ENCODE measurements at regions not wholly inside any gene's neighbourhood (a gene's known extent, or its start where the extent isn't known, plus 50 kb on each side); places are given as distances from the start of the nearest gene placed in this dataset.

DNA sequence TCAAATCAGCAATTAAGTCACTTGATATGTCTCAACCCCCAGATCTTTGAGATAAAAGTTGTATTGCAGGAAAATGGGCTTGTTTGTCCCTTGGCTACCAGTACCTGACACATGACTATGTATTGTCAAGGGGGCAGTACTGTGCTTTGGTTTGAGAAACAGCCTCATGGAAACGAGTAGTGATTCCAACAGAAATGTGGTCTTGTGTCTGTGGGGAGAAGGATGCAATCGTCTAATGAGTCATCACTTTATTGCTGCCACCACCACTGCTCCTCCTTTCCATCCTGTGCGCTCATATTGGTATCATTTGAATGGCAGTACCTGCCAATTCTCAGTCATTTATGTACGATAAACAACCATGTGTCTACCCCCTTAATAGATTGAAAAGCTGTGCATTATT, 72.8 kb upstream of the ARHGAP5 start:
- DNase-seq (ENCODE audit: low read depth), result peak; percentile 88

DNA sequence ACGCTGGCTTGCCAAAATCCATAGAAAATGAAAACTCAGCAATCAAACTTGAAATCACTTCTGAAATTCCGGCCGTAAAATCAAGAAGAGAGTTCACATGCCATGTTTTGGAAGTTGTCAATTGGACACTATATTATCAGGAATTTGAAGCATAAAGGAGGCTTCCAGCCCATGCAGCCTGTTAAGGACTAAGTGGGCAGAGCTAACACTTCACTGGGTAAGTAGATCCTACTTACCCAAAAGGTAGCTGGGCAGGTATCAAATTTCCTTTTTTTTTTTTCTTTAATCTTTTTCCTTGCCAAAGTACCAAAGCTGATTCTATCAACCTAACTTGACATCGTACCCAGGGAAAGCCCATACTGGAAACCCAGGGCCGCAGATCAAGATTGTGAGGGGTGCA, 71.5 kb upstream of the ARHGAP5 start:
- no peak for DNase-seq (ENCODE audit: low read depth)

- DNase-seq (ENCODE audit: low read depth), result peak; percentile 75
Observed at GRCh38 chr14:32006263-32007110, 70.6 kb upstream of the ARHGAP5 start.

DNA sequence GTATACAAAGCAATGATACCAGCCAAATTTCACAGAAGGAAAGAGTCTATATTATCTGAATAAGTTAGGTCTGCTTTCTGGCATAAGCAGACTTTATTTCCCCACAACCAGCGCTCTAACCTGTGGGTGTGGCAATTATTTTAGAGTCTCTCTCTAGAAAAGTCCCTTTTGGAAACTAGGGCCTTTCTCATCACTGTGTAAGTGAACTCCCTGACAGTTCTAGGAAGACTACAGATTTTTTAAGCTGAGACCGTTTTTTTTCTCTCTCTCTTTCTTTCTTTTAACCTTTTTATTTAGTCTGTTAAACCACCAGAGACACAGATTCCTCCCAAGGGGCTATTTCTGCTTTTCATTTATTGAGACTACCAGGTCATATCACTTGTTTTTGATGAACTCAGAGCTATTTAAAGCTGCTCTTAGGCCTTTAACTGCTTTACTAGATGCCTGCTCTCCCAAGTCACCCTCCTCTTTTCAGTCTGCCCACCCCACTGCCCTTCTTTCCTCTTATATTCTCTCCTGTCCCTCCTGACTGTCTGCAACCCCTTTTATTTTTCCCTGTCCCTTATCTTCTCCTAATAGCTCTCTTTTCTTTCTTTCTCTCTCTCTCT, 69.2 kb upstream of the ARHGAP5 start:
- DNase-seq (ENCODE audit: low read depth), result no peak

- DNase-seq (ENCODE audit: low read depth), result no peak
Observed at GRCh38 chr14:32008602-32009193, 68.4 kb upstream of the ARHGAP5 start.

- DNase-seq (ENCODE audit: low read depth), result no peak
Observed at GRCh38 chr14:32009221-32009975, 67.7 kb upstream of the ARHGAP5 start.

DNA sequence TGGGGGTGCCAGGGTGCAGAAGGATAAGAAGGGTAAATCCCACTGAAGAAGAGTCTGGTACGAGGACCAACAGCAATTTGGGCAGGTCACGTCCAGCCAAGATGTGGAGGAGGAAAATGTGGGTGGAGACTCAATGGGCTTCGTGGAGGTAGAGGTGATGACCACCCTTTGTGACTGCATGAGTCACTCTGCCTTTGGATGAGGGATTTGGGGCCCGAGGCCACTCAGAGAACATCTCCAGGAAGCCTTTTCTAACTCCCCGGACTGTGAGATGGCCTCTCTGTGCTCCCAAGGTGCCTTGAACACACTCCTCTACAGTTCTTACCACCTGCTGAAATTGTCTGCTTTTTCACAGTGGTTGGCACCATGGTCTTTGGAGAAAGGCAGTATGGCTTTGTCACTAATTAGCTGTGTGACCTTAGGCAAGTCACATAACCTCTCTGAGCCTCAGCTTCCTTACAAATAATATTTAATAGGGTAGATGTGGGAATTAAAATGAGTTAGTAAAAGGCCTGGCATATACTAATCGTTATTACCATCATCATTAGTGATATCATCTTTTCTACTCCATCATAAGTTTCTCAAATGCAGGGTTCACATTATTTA, 67.0 kb upstream of the ARHGAP5 start:
- DNase-seq (ENCODE audit: low read depth), result peak; percentile 73

DNA sequence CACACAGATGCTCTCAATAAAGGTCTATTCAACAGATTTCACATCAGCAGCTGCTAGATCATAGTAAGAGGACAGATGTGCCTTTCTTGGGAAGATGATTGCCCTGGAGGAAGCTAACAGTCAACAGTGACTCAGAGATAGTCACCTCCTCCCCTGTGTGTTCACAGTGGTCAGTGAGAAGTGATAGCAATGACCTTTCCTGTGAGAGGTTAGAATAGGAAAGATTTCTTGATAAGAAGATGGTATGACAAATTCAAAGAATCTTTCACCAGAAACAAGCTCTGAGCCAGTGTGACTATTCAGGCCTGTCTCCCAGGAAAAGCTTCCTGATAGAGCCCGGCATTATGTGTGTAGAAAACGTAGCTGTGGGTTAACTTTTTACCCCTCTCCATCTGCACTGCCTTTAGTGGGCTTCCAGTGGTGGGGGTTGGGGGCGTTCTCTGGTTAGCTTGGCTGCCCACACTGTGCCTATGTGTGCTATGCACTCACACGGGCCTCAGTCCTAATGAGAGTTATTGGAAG, 66.4 kb upstream of the ARHGAP5 start:
- DNase-seq (ENCODE audit: low read depth), result peak; percentile 98

GRCh38 chr14:32011225-32011624, 65.9 kb upstream of the ARHGAP5 start:
- peak; percentile 27 for DNase-seq (ENCODE audit: low read depth)

DNA sequence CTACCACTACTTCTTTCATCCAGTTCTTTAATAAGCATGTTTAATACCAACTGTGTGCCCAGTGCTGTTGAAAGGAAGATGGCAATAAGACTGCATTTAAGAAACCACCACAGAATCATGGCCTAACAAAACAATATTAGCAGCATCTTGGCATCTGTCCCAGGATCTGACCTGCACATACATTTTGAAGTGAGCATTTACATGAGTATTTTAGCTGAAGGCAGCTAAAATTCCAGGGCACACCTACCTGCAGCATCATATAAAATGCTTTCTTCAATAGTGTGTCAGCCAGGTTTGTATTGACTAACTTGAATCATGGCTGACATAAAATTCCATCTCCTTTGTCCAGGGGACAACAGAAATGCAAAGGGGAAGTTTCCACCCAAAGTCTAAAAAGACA, 65.0 kb upstream of the ARHGAP5 start:
- DNase-seq (ENCODE audit: low read depth), result no peak

DNA sequence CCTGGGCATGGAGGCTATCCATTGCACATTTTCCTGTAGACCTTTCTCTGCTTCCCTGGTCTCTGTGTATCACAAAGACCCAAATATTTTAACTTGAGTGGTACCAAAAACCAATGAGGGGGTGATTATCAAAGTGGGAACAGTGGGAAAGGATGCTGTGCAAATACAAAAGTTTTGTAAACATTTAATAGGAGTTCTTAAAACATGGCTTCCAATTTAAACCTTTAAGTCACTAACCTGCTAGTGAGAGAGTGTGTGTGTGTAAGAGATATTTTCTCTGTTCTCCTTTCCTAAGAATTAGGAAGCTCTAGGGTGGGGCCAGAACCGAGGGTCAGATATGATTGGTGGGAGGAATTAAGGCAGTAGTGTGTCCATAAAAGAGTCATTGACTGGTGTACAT, 64.5 kb upstream of the ARHGAP5 start:
- DNase-seq (ENCODE audit: low read depth), result no peak

- DNase-seq (ENCODE audit: low read depth), result no peak
Observed at GRCh38 chr14:32013083-32013482, 64.0 kb upstream of the ARHGAP5 start.

DNA sequence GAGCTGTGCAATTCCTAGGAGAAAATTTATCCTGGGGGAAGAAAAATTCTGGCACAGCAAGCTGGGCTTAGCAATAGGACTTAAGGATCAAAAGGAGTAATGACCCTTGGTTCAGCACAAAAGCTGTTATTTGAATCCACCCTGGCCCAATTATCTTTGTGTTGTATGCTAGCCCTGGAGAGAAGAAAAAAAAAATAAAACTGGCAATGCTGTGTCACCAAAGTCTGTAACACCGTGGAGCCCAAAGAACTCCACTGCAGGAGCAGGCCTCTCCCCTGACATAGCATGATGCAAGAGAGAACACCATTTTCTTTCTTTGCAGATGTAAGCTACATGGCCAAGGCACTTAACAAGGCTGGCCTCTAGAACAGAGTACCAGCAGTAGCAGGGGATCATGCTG, 63.0 kb upstream of the ARHGAP5 start:
- DNase-seq (ENCODE audit: low read depth), result no peak

GRCh38 chr14:32014498-32014897, 62.6 kb upstream of the ARHGAP5 start:
- no peak for DNase-seq (ENCODE audit: low read depth)

DNA sequence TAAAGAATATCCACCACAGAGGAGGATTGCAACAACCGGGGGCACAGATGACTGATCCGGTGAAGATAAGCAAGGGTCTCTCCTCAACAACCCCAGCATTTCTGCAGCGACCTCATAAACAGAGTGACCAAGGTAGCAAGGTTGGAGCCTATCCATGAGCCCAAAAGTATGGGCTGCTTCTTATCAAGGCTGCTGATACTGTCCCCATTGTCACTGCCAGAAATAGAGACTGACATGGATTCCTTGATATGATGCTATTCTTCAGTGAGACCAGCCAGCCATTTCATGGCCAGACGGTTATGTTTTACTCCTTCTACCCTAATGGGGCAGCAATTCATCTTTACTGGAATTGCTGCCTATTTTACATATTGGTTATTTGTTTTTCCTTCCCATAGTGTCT, 61.9 kb upstream of the ARHGAP5 start:
- DNase-seq (ENCODE audit: low read depth), result no peak

DNA sequence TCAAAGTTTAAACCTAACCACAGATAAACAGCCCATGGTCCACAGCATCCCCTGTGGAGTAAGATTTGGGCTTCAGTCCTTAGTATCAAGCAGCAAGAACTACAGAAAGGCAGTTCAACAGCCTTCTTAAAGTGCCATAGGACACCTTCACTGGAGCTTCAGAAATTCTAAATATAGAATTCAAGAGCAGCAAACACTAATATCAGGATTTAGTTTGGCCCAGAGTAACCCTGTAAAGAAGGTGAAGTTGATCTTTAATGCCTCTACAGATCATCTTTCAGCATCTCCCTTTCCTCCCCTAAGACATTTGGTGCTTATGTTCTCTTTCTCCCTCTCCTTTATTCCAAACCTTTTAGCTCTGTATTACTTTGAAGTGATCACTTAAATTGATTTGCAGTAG, 59.5 kb upstream of the ARHGAP5 start:
- no peak for DNase-seq (ENCODE audit: low read depth)

GRCh38 chr14:32018391-32019092, 58.6 kb upstream of the ARHGAP5 start:
- DNase-seq (ENCODE audit: low read depth), result no peak

- DNase-seq (ENCODE audit: low read depth), result no peak
Observed at GRCh38 chr14:32019276-32019675, 57.8 kb upstream of the ARHGAP5 start.

GRCh38 chr14:32020882-32021281, 56.2 kb upstream of the ARHGAP5 start:
- DNase-seq (ENCODE audit: low read depth), result no peak

GRCh38 chr14:32021341-32021740, 55.8 kb upstream of the ARHGAP5 start:
- no peak for DNase-seq (ENCODE audit: low read depth)

- DNase-seq (ENCODE audit: low read depth), result no peak
Observed at GRCh38 chr14:32022525-32022924, 54.6 kb upstream of the ARHGAP5 start.
